ENCODE measurements at regions not wholly inside any gene's neighbourhood (a gene's known extent, or its start where the extent isn't known, plus 50 kb on each side); places are given as distances from the start of the nearest gene placed in this dataset.
A peak's percentile ranks its signal among the peaks of the same experiment; 100 is the strongest.
"Not testable (repeated sequence)": the region's sequence is repeated elsewhere in the genome, so short reads cannot be mapped to it uniquely, and the experiment has no call there.

DNA sequence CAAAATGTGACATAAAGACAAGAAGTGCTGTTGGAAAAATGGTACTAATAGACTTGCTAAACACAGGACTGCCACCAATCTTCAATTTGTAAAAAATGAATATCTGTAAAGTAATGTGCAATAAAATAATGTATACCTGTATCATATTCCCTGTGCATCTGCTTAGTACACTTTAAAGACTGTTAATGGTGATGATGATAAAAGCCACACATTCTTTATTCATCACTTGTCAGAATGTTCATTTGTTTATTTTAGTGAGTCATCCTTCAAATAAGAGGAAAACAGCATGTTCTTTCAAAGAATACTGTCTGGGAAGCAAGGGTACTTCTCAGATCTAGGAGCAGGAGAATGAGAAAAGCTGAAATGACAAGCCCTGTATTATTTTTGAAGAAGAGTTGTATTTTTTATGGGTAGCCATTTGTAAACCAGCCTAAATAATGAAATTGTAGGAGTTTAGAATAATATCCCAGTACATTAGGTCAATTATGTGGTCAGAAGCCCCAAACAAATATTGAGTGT lies 78.3 kb upstream of the PSMA6 start:
- peak overlapping the region; percentile 92 for H3K27ac ChIP-seq
- ChIA-PET CTCF (no interaction called here), POLR2A (ENCODE audit: low non-redundant PET) (no interaction called here)
- peak; percentile 69 for DNase-seq (ENCODE audit: low spot score)
- TF ChIP-seq, protein P1, sequence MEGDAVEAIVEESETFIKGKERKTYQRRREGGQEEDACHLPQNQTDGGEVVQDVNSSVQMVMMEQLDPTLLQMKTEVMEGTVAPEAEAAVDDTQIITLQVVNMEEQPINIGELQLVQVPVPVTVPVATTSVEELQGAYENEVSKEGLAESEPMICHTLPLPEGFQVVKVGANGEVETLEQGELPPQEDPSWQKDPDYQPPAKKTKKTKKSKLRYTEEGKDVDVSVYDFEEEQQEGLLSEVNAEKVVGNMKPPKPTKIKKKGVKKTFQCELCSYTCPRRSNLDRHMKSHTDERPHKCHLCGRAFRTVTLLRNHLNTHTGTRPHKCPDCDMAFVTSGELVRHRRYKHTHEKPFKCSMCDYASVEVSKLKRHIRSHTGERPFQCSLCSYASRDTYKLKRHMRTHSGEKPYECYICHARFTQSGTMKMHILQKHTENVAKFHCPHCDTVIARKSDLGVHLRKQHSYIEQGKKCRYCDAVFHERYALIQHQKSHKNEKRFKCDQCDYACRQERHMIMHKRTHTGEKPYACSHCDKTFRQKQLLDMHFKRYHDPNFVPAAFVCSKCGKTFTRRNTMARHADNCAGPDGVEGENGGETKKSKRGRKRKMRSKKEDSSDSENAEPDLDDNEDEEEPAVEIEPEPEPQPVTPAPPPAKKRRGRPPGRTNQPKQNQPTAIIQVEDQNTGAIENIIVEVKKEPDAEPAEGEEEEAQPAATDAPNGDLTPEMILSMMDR (conservative IDR thresholded peaks at IDR 0.05; ENCODE audit: low read depth) = no peak

GRCh38 chr14:35214402-35214801 lies 77.8 kb upstream of the PSMA6 start:
- peak; percentile 58 for DNase-seq (ENCODE audit: low spot score)
- CTCF ChIA-PET = interaction anchor here (0.9 to 1.8 kb wide), 2 partner anchors 15 to 202 kb away, joined by 5 to 6 read pairs; no protein-coding TSS in a partner anchor
- peak overlapping the region; percentile 92 for H3K27ac ChIP-seq
- POLR2A ChIA-PET (ENCODE audit: low non-redundant PET) = not testable (repeated sequence)

DNA sequence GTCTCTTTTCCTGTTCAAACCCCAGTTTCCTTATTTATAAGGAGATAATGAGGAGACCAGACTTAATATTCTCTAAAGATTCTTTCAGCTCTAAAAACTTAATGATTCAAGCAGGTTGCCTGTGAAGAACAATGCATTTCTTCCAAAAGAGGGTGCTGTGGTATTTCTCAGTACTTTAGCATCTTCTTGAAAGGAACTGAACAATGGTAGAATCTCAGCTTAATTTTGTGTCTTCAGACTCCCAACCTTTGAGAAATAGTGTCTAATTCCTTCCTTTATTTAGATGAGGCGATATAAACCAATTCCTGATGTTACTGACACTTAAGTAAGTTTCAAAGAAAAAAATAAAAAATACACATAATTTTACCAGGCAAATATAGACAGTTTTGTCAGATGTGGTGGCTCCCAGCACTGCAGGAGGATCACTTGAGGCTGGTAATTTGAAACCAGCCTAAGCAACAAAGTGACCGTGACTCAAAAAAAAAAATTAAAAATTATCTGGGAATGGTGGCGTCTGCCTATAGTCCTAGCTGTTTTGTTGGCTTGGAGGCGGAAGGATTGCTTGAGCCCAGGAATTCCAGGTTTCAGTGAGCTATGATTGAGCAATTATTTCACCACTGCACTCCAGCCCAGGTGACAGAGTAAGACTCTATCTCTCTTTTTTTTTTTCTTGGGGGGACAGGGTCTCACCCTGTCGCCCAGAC lies 76.9 kb upstream of the PSMA6 start:
- ChIA-PET CTCF (interaction anchor here (0.8 to 1.8 kb wide), 3 partner anchors 14 to 201 kb away, joined by 3 to 6 read pairs (median 5); no protein-coding TSS in a partner anchor), POLR2A (ENCODE audit: low non-redundant PET) (no interaction called here)
- H3K27ac ChIP-seq = peak overlapping the region; percentile 92
- TF ChIP-seq, protein P1 (conservative IDR thresholded peaks at IDR 0.05; ENCODE audit: low read depth) = no peak
- peak; percentile 8 for DNase-seq (ENCODE audit: low spot score)

DNA sequence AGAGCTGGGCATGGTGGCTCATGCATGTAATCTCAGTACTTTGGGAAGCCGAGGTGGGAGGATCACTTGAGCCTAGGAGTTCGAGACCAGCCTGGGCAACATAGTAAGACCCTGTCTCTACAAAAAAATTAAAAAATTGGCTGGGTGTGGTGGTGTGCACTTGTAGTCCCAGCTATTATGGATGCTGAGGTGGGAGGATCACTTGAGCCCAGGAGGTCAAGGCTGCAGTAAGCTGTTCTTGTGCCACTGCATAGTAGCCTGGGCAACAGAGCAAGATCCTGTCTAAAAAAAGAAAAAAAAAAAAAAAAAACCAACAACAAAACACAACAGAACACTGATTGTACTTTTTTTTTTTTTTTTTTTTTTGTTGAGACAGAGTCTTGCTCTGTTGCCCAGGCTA lies 74.0 kb upstream of the PSMA6 start:
- DNase-seq (ENCODE audit: low spot score); H3K27ac ChIP-seq; CTCF ChIA-PET; POLR2A ChIA-PET (ENCODE audit: low non-redundant PET): not testable (repeated sequence)

DNA sequence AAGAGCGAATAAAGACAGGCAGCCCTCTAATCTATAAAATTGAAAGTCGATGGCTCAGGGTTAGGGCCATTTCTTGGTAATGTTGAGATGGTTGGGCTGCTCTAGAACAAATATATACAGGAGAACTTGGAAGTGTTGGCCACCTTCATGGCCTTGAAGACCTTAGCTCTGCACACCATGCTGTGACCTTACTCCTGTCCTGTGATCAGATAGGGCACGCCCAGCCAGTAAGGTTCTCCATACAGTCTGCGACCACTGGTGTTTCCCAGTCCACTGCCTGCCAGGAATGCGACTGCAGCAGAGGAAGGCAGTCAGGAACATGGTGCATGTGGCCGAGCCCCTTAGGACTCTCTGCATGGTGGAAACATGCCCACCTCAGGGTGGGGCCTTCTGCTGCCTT lies 73.2 kb upstream of the PSMA6 start:
- TF ChIP-seq, protein P1 (conservative IDR thresholded peaks at IDR 0.05; ENCODE audit: low read depth) = no peak
- DNase-seq (ENCODE audit: low spot score) = no peak
- H3K27ac ChIP-seq = no peak overlapping the region
- POLR2A ChIA-PET (ENCODE audit: low non-redundant PET) = no interaction called here
- CTCF ChIA-PET = interaction anchor here (0.6 to 1.1 kb wide), 2 partner anchors 10 to 11 kb away, joined by 3 to 6 read pairs; no protein-coding TSS in a partner anchor

DNA sequence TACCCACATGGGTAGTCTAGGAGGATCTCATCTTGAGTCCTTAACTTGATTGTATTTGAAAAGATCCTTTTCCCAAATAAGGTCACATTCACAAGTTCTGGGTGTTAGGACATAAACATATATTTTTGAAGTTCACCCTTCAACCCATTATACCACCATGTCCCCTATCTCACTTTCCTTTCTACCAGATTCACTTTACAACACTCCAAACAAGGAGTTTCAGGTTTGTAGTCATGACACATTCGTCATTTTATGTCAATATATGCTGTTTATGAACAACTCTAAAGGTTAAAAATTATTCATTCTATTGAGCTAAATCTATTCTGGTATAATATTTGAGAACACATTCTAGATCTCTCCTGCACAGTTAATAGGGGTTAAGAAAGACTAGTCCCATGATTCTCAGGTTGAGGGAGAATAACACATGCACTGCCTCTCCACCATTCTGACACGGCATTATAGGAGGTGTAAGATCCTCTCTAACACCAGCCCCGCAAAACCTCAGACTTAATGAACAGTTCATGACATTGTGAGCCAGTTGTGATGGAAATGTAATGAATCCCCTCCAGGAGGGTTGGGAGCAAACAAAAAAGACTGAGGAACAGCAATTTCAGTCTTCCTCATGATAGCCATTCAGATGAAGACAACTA lies 72.0 kb upstream of the PSMA6 start:
- CTCF ChIA-PET = interaction anchor here (1.1 kb wide), 1 partner anchor 10 kb away, joined by 6 read pairs; no protein-coding TSS in a partner anchor
- no peak for DNase-seq (ENCODE audit: low spot score)
- TF ChIP-seq, protein P1 (conservative IDR thresholded peaks at IDR 0.05; ENCODE audit: low read depth) = no peak
- H3K27ac ChIP-seq = no peak overlapping the region
- POLR2A ChIA-PET (ENCODE audit: low non-redundant PET) = no interaction called here

- CTCF ChIA-PET = no interaction called here
- POLR2A ChIA-PET (ENCODE audit: low non-redundant PET) = no interaction called here
Observed at GRCh38 chr14:35220920-35221319, 71.3 kb upstream of the PSMA6 start.

More at GRCh38 chr14:35220920-35221319, 71.3 kb upstream of the PSMA6 start:
- no peak overlapping the region for H3K27ac ChIP-seq
- no peak for DNase-seq (ENCODE audit: low spot score)
- TF ChIP-seq, protein P1 (conservative IDR thresholded peaks at IDR 0.05; ENCODE audit: low read depth) = no peak

All from RWPE1 (cell line).